ES-I3 (cell line): ENCODE measurements at regions not wholly inside any gene's neighbourhood (a gene's known extent, or its start where the extent isn't known, plus 50 kb on each side); places are given as distances from the start of the nearest gene placed in this dataset.

Source experiments
- H3K36me3 ChIP-seq: 2 replicates; pipeline ENCODE4 v1.6.1; 2013; ENCODE audit warnings: mild to moderate bottlenecking, low read length, control low read depth, moderate library complexity; ENCODE audit not compliant: insufficient read depth
- H3K4me1 ChIP-seq: 2 replicates; pipeline ENCODE4 v1.6.1; 2013; ENCODE audit warnings: mild to moderate bottlenecking, control low read depth, low read length; ENCODE audit not compliant: insufficient read depth
- H3K9ac ChIP-seq: 2 replicates; pipeline ENCODE4 v1.6.1; 2013; ENCODE audit warnings: low read depth, mild to moderate bottlenecking, low read length, moderate library complexity
- H3K9me3 ChIP-seq: 2 replicates; pipeline ENCODE4 v1.6.1; 2013; ENCODE audit warnings: mild to moderate bottlenecking, low read length, moderate library complexity; ENCODE audit not compliant: control insufficient read depth, insufficient read depth

GRCh38 chr7:94243066-94243711 lies 151.5 kb upstream of the COL1A2 start:
- H3K9ac ChIP-seq: no peak overlapping the region
- H3K4me1 ChIP-seq: no peaks in the 10 kb centered on the region
- H3K9me3 ChIP-seq: no peaks in the 10 kb centered on the region
- no peaks in the 10 kb centered on the region for H3K36me3 ChIP-seq

GRCh38 chr7:94244760-94245159 lies 149.9 kb upstream of the COL1A2 start:
- H3K9me3 ChIP-seq: no peaks in the 10 kb centered on the region
- H3K9ac ChIP-seq: no peak overlapping the region
- no peaks in the 10 kb centered on the region for H3K36me3 ChIP-seq
- no peaks in the 10 kb centered on the region for H3K4me1 ChIP-seq

- Histone ChIP-seq H3K36me3 (no peaks in the 10 kb centered on the region), H3K9me3 (no peaks in the 10 kb centered on the region), H3K4me1 (no peaks in the 10 kb centered on the region), H3K9ac (no peak overlapping the region)
Measured at GRCh38 chr7:94245500-94245899, 149.2 kb upstream of the COL1A2 start.

GRCh38 chr7:94247970-94248369 lies 146.7 kb upstream of the COL1A2 start:
- Histone ChIP-seq H3K9ac (no peak overlapping the region), H3K9me3 (no peaks in the 10 kb centered on the region), H3K4me1 (no peaks in the 10 kb centered on the region; the same call in 1 of the 2 replicates), H3K36me3 (no peaks in the 10 kb centered on the region)

GRCh38 chr7:94249631-94250030 lies 145.1 kb upstream of the COL1A2 start:
- H3K9me3 ChIP-seq: no peaks in the 10 kb centered on the region
- no peaks in the 10 kb centered on the region for H3K36me3 ChIP-seq
- no peak overlapping the region for H3K9ac ChIP-seq
- H3K4me1 ChIP-seq: no peaks in the 10 kb centered on the region; the same call in 1 of the 2 replicates

- no peaks in the 10 kb centered on the region; the same call in 1 of the 2 replicates for H3K4me1 ChIP-seq
- H3K9ac ChIP-seq: no peak overlapping the region
- H3K36me3 ChIP-seq: no peaks in the 10 kb centered on the region
- no peaks in the 10 kb centered on the region for H3K9me3 ChIP-seq
Measured at GRCh38 chr7:94250124-94250523, 144.6 kb upstream of the COL1A2 start.

GRCh38 chr7:94250987-94251386 lies 143.7 kb upstream of the COL1A2 start:
- Histone ChIP-seq H3K9ac (no peak overlapping the region), H3K36me3 (no peaks in the 10 kb centered on the region), H3K9me3 (no peaks in the 10 kb centered on the region), H3K4me1 (no peaks in the 10 kb centered on the region; the same call in 1 of the 2 replicates)

- Histone ChIP-seq H3K36me3 (no peaks in the 10 kb centered on the region), H3K4me1 (no peaks in the 10 kb centered on the region; the same call in 1 of the 2 replicates), H3K9me3 (no peaks in the 10 kb centered on the region), H3K9ac (no peak overlapping the region)
Measured at GRCh38 chr7:94252124-94252523, 142.6 kb upstream of the COL1A2 start.

- Histone ChIP-seq H3K36me3 (no peaks in the 10 kb centered on the region), H3K4me1 (peaks cover under 1% of the 10 kb centered on the region; the same call in 1 of the 2 replicates), H3K9me3 (no peaks in the 10 kb centered on the region), H3K9ac (no peak overlapping the region)
Measured at GRCh38 chr7:94252971-94253370, 141.7 kb upstream of the COL1A2 start.

GRCh38 chr7:94253686-94254085 lies 141.0 kb upstream of the COL1A2 start:
- Histone ChIP-seq H3K9me3 (no peaks in the 10 kb centered on the region), H3K9ac (no peak overlapping the region), H3K4me1 (peaks cover 8% of the 10 kb centered on the region), H3K36me3 (no peaks in the 10 kb centered on the region)

GRCh38 chr7:94258418-94259300 lies 136.0 kb upstream of the COL1A2 start:
- Histone ChIP-seq H3K9ac (no peak overlapping the region), H3K36me3 (no peaks in the 10 kb centered on the region), H3K4me1 (peaks cover 11% of the 10 kb centered on the region), H3K9me3 (no peaks in the 10 kb centered on the region)

- Histone ChIP-seq H3K36me3 (no peaks in the 10 kb centered on the region), H3K9me3 (no peaks in the 10 kb centered on the region), H3K9ac (no peak overlapping the region), H3K4me1 (peaks cover 11% of the 10 kb centered on the region)
Measured at GRCh38 chr7:94261067-94261466, 133.6 kb upstream of the COL1A2 start.

GRCh38 chr7:94264756-94265155 lies 129.9 kb upstream of the COL1A2 start:
- no peaks in the 10 kb centered on the region for H3K36me3 ChIP-seq
- H3K9ac ChIP-seq: no peak overlapping the region
- H3K4me1 ChIP-seq: no peaks in the 10 kb centered on the region; the same call in 1 of the 2 replicates
- no peaks in the 10 kb centered on the region for H3K9me3 ChIP-seq

GRCh38 chr7:94265456-94265855 lies 129.2 kb upstream of the COL1A2 start:
- H3K9ac ChIP-seq: no peak overlapping the region
- no peaks in the 10 kb centered on the region for H3K36me3 ChIP-seq
- no peaks in the 10 kb centered on the region for H3K9me3 ChIP-seq
- H3K4me1 ChIP-seq: no peaks in the 10 kb centered on the region; the same call in 1 of the 2 replicates

- H3K36me3 ChIP-seq: no peaks in the 10 kb centered on the region
- H3K4me1 ChIP-seq: no peaks in the 10 kb centered on the region; the same call in 1 of the 2 replicates
- no peaks in the 10 kb centered on the region for H3K9me3 ChIP-seq
- H3K9ac ChIP-seq: no peak overlapping the region
Measured at GRCh38 chr7:94266238-94266644, 128.5 kb upstream of the COL1A2 start.
